Urinary bladder (tissue), 3 donors: ENCODE measurements at regions not wholly inside any gene's neighbourhood (a gene's known extent, or its start where the extent isn't known, plus 50 kb on each side); places are given as distances from the start of the nearest gene placed in this dataset.

Experiments
- DNase-seq: peaks from one replicate; pipeline ENCODE4 v3.0.0-alpha.2; 2015; ENCODE audit errors: extremely low spot score
- H3K27ac ChIP-seq: one replicate; pipeline ENCODE4 v1.5.1; 2013; ENCODE audit warnings: low read depth, mild to moderate bottlenecking, moderate library complexity
- H3K36me3 ChIP-seq: one replicate; pipeline ENCODE4 v1.6.1; 2013; ENCODE audit warnings: mild to moderate bottlenecking, moderate library complexity; ENCODE audit not compliant: insufficient read depth
- H3K4me1 ChIP-seq: one replicate; pipeline ENCODE4 v1.6.1; 2013; ENCODE audit warnings: mild to moderate bottlenecking, moderate library complexity; ENCODE audit not compliant: insufficient read depth
- H3K4me3 ChIP-seq: one replicate; pipeline ENCODE4 v1.5.1; 2013; ENCODE audit warnings: low read depth, low read length
- WGBS: extraction: QIAGEN DNeasy Blood & Tissue Kit; methylation state at CpG from one replicate; pipeline ENCODE4 v1.1.7; 2013; 5-methylcytosine and 5-hydroxymethylcytosine counted together
- donor health status: healthy with polysubstance abuse.
- donor health status: healthy.

DNA sequence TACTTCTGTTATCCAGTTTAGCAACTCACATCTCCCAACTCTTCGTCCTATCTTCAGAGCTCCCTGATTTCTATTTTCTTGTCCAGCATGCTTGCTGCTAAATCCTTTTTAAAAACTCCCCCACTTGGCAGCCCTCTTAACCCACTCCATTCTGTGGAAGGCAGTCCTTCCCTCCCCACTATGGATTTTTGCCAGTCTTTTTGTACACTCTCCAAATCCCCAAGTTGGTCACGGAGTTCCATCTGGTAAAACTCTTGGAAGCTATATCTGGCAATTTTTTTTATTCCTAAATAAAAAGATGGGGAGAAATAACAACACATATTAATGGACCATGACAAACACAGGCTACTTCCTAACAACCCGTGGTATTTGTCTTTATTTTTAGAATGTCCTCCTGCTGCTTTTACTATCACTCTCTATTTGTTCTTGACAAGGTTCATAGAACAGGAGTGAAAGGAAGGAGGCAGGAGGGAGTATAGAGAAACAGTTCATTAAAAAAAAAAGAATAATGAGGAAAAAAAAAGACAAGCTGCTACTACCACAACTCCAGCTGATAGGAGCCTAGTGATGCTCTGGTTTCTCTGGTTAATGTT lies 120.0 kb upstream of the THSD7B start:
- Histone ChIP-seq H3K4me3 (no peak overlapping the region), H3K4me1 (no peaks in the 10 kb centered on the region), H3K27ac (no peak overlapping the region), H3K36me3 (no peaks in the 10 kb centered on the region)
- 33% methylated on average over 3 of the region's 3 CpGs for WGBS
- no peak for DNase-seq

- 94% methylated on average over 15 of the region's 15 CpGs for WGBS
- Histone ChIP-seq H3K4me3 (no peak overlapping the region), H3K36me3 (no peaks in the 10 kb centered on the region), H3K27ac (no peak overlapping the region), H3K4me1 (no peaks in the 10 kb centered on the region)
- DNase-seq, result no peak
These were observed 125.7 kb upstream of the THSD7B start for GRCh38 chr2:136639651-136640050.

GRCh38 chr2:136638193-136638592 lies 127.2 kb upstream of the THSD7B start:
- H3K27ac ChIP-seq, result no peak overlapping the region
- H3K4me3 ChIP-seq, result no peak overlapping the region
- no peaks in the 10 kb centered on the region for H3K4me1 ChIP-seq
- no peaks in the 10 kb centered on the region for H3K36me3 ChIP-seq
- DNase-seq, result no peak

DNA sequence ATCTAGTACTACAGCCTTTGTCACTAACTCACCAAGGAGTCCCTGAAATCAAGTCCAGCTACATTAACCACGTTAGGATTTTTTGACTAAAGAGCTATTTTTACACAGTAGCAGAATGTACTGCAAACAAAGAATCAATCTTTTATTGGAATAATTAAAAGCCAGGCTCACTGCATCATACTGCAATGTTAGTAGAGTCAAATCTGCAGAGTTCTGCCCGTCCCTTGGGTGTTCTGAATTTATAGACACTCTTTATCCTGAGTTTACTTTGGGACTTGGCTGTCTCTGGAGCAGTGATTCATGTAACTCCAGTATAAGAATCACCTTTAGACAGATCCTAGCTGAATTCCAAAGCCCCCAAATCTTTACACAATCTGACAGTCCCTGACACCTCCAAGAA lies 127.9 kb upstream of the THSD7B start:
- Histone ChIP-seq H3K4me3 (no peak overlapping the region), H3K36me3 (no peaks in the 10 kb centered on the region), H3K4me1 (no peaks in the 10 kb centered on the region), H3K27ac (no peak overlapping the region)
- 23% methylated on average over 2 of the region's 2 CpGs for WGBS
- no peak for DNase-seq

GRCh38 chr2:136628490-136628889 lies 136.9 kb upstream of the THSD7B start:
- WGBS, result 53% methylated on average over 4 of the region's 4 CpGs
- H3K36me3 ChIP-seq, result no peaks in the 10 kb centered on the region
- no peak for DNase-seq
- H3K27ac ChIP-seq, result no peak overlapping the region
- H3K4me1 ChIP-seq, result no peaks in the 10 kb centered on the region
- no peak overlapping the region for H3K4me3 ChIP-seq

GRCh38 chr2:136613096-136613495 lies 152.2 kb upstream of the THSD7B start:
- Histone ChIP-seq H3K36me3 (no peaks in the 10 kb centered on the region), H3K4me1 (no peaks in the 10 kb centered on the region), H3K27ac (no peak overlapping the region), H3K4me3 (no peak overlapping the region)
- WGBS, result 72% methylated on average over 4 of the region's 4 CpGs
- DNase-seq, result no peak

- 87% methylated on average over 3 of the region's 3 CpGs for WGBS
These were observed 153.3 kb upstream of the THSD7B start for GRCh38 chr2:136612079-136612478.

DNA sequence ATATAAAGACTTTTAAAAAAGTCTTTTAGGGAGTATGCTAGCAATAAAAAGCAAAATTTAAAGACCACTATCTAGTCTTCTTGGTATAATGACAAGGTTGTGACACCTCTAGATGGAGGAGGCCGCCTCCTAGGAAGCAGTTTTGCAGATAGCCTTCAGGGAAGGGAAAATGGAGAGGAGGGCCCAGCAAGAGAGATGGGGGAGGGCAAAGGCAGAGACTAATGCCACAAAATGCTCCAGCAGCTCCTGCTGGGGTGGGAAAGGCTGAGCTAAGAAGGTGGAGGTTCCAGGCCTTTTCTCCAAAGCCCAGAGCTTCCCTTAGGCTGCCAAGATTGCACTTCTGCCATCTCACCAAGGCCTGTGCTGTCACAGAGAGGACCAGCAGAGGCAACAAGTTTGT lies 153.9 kb upstream of the THSD7B start:
- Histone ChIP-seq H3K4me3 (no peak overlapping the region), H3K27ac (no peak overlapping the region)
- 42% methylated on average over 1 of the region's 1 CpG for WGBS

More at GRCh38 chr2:136612079-136612478, 153.3 kb upstream of the THSD7B start:
- Histone ChIP-seq H3K27ac (no peak overlapping the region), H3K36me3 (no peaks in the 10 kb centered on the region), H3K4me3 (no peak overlapping the region), H3K4me1 (no peaks in the 10 kb centered on the region)
- no peak for DNase-seq

GRCh38 chr2:136582628-136583205 lies 182.6 kb upstream of the THSD7B start:
- Histone ChIP-seq H3K36me3 (no peaks in the 10 kb centered on the region), H3K4me1 (no peaks in the 10 kb centered on the region), H3K27ac (no peak overlapping the region), H3K4me3 (no peak overlapping the region)
- DNase-seq, result no peak
- WGBS, result 13% methylated on average over 4 of the region's 4 CpGs

More for the DNA sequence above, 153.9 kb upstream of the THSD7B start:
- no peaks in the 10 kb centered on the region for H3K36me3 ChIP-seq
- H3K4me1 ChIP-seq, result no peaks in the 10 kb centered on the region
- DNase-seq, result no peak

- no peak overlapping the region for H3K27ac ChIP-seq
- H3K36me3 ChIP-seq, result peaks cover 2% of the 10 kb centered on the region
- no peak for DNase-seq
- H3K4me1 ChIP-seq, result no peaks in the 10 kb centered on the region
- 61% methylated on average over 2 of the region's 2 CpGs for WGBS
- no peak overlapping the region for H3K4me3 ChIP-seq
These were observed 193.0 kb upstream of the THSD7B start for GRCh38 chr2:136572335-136572734.

DNA sequence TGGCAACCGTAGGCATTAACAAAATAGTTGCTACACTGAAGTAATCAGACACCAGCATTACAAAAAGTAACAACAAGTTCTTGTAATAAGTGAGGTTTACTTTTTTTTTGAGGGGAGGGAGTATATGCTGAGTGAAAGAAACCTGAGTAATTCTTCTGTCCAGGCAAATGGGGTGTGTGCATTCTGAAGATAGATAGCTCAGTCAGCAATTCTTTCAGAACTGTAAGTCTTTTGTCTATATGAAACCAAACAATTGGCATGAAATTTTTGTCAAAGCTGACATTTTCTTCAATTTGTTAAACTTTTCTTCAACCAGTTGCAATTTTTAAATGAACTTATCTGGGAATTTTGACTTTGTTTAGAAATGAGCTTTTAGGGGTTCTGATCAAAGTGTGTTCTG lies 208.1 kb upstream of the THSD7B start:
- WGBS, result 77% methylated on average over 1 of the region's 1 CpG

DNA sequence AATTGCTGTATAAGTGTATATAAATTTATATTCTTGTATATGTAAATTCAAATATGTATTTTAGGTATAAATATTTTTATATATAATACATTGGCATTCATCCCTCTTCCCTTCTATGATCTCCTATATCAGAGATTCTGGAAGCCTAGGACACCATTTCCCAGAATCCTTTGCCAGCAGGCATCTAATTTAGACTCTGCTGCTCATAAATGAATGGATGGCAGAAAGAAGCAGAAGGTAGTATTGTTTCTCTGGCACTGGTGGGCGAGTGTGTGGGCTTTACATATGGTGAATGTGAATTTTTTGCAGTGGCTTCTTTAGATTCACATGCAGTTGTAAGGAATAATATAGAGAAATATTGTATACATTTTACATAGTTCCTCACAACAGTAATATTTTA lies 215.2 kb upstream of the THSD7B start:
- no peak for DNase-seq
- H3K4me3 ChIP-seq, result no peak overlapping the region
- no peaks in the 10 kb centered on the region for H3K4me1 ChIP-seq
- H3K27ac ChIP-seq, result no peak overlapping the region
- no peaks in the 10 kb centered on the region for H3K36me3 ChIP-seq
- 49% methylated on average over 1 of the region's 1 CpG for WGBS

More for the DNA sequence above, 208.1 kb upstream of the THSD7B start:
- Histone ChIP-seq H3K27ac (no peak overlapping the region), H3K4me1 (no peaks in the 10 kb centered on the region), H3K36me3 (no peaks in the 10 kb centered on the region), H3K4me3 (no peak overlapping the region)
- no peak for DNase-seq

GRCh38 chr2:136539355-136539754 lies 226.0 kb upstream of the THSD7B start:
- no peaks in the 10 kb centered on the region for H3K4me1 ChIP-seq
- 82% methylated on average over 5 of the region's 5 CpGs for WGBS
- no peaks in the 10 kb centered on the region for H3K36me3 ChIP-seq
- H3K27ac ChIP-seq, result no peak overlapping the region
- DNase-seq, result no peak
- no peak overlapping the region for H3K4me3 ChIP-seq

GRCh38 chr2:136538489-136538888 lies 226.9 kb upstream of the THSD7B start:
- no peak overlapping the region for H3K4me3 ChIP-seq
- no peak overlapping the region for H3K27ac ChIP-seq
- H3K36me3 ChIP-seq, result no peaks in the 10 kb centered on the region
- no peaks in the 10 kb centered on the region for H3K4me1 ChIP-seq
- WGBS, result 60% methylated on average over 4 of the region's 4 CpGs
- no peak for DNase-seq

DNA sequence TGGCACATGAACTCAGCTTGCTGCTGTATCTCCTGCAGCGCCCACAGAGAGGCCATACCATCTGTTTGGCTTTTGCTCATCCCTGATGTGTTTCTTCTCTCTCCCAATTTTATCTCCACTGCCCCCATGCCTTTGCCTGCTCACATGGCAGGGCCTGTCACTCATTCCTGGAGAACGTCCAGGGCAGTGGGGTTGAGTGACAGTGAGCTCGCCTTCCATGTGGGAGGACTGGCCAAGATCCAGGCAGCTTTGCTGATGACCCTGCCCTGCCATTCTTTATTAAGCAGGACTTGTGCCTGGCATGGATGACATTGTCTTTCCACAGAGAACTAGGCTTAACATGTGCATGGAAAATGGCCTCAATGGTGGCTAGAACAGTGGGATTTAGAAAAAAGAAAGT lies 230.5 kb upstream of the THSD7B start:
- Histone ChIP-seq H3K4me3 (no peak overlapping the region), H3K27ac (no peak overlapping the region), H3K36me3 (no peaks in the 10 kb centered on the region), H3K4me1 (no peaks in the 10 kb centered on the region)
- 56% methylated on average over 3 of the region's 3 CpGs for WGBS
- DNase-seq, result no peak
